Immature natural killer cell (primary cell): ENCODE measurements at regions not wholly inside any gene's neighbourhood (a gene's known extent, or its start where the extent isn't known, plus 50 kb on each side); places are given as distances from the start of the nearest gene placed in this dataset.
A peak's percentile ranks its signal among the peaks of the same experiment; 100 is the strongest.
"Not testable (repeated sequence)": the region's sequence is repeated elsewhere in the genome, so short reads cannot be mapped to it uniquely, and the experiment has no call there.

Experiments
- DNase-seq, 3 donors: peaks; one replicate each; pipeline ENCODE4 v3.0.0; 2022; ENCODE audit warnings: mixed read lengths in 1 of 3
- H3K27ac Mint-ChIP-seq, 6 donors: one replicate each; pipeline ENCODE4 v1.8.0; 2020; ENCODE audit warnings: mixed read lengths in 6 of 6, mild to moderate bottlenecking in 5 of 6, inconsistent platforms in 4 of 6, moderate library complexity in 3 of 6
- H3K27me3 Mint-ChIP-seq, 3 donors: one replicate each; pipeline ENCODE4 v1.8.0; 2020 to 2021; ENCODE audit warnings: low read depth in 3 of 3, mild to moderate bottlenecking in 3 of 3, mixed read lengths in 3 of 3, moderate library complexity in 3 of 3, inconsistent platforms in 1 of 3
- H3K36me3 Mint-ChIP-seq, 3 donors: one replicate each; pipeline ENCODE4 v1.8.0; 2020; ENCODE audit warnings: mixed read lengths in 3 of 3, inconsistent platforms in 2 of 3, mild to moderate bottlenecking in 2 of 3
- H3K4me1 Mint-ChIP-seq, 2 donors: one replicate each; pipeline ENCODE4 v1.8.0; 2020; ENCODE audit warnings: inconsistent platforms in 2 of 2, mild to moderate bottlenecking in 2 of 2, mixed read lengths in 2 of 2, moderate library complexity in 1 of 2
- H3K4me3 Mint-ChIP-seq, 5 donors: one replicate each; pipeline ENCODE4 v1.8.0; 2020; ENCODE audit warnings: mild to moderate bottlenecking in 5 of 5, mixed read lengths in 5 of 5, inconsistent platforms in 3 of 5, moderate library complexity in 3 of 5
- H3K9me3 Mint-ChIP-seq, 6 donors: one replicate each; pipeline ENCODE4 v1.8.0; 2020; ENCODE audit warnings: mild to moderate bottlenecking in 6 of 6, mixed read lengths in 6 of 6, inconsistent platforms in 4 of 6, moderate library complexity in 3 of 6

- Mint-ChIP-seq H3K4me3 (no peak overlapping the region), H3K9me3 (no peaks in the 10 kb centered on the region), H3K4me1 (no peaks in the 10 kb centered on the region), H3K36me3 (no peaks in the 10 kb centered on the region), H3K27ac (no peak overlapping the region), H3K27me3 (peaks cover 2 to 5% (median 4%) of the 10 kb centered on the region in 3 donors)
- no peak for DNase-seq
Observed at GRCh38 chr7:155237297-155237696, 60.4 kb upstream of the INSIG1 start.

- Mint-ChIP-seq H3K36me3 (no peaks in the 10 kb centered on the region), H3K4me1 (no peaks in the 10 kb centered on the region), H3K27ac (no peak overlapping the region), H3K4me3 (no peak overlapping the region), H3K27me3 (peaks cover 4 to 5% (median 4%) of the 10 kb centered on the region in 3 donors), H3K9me3 (no peaks in the 10 kb centered on the region)
- no peak for DNase-seq
Observed at GRCh38 chr7:155237730-155238129, 59.9 kb upstream of the INSIG1 start.

GRCh38 chr7:155239431-155240087, 58.1 kb upstream of the INSIG1 start:
- not testable (repeated sequence) for H3K4me3 Mint-ChIP-seq, H3K9me3 Mint-ChIP-seq, H3K4me1 Mint-ChIP-seq, H3K36me3 Mint-ChIP-seq, DNase-seq
- peak overlapping the region in 1 of 6 donors; percentile 24 for H3K27ac Mint-ChIP-seq
- H3K27me3 Mint-ChIP-seq: peaks cover 2 to 10% (median 4%) of the 10 kb centered on the region in 3 donors

GRCh38 chr7:155244675-155245074, 53.0 kb upstream of the INSIG1 start:
- Mint-ChIP-seq H3K4me1 (no peaks in the 10 kb centered on the region), H3K27me3 (peaks cover 2 to 11% (median 6%) of the 10 kb centered on the region in 3 donors), H3K4me3 (no peak overlapping the region), H3K9me3 (no peaks in the 10 kb centered on the region), H3K36me3 (no peaks in the 10 kb centered on the region), H3K27ac (no peak overlapping the region)
- DNase-seq: no peak

GRCh38 chr7:155247479-155248365, 50.0 kb upstream of the INSIG1 start:
- Mint-ChIP-seq H3K4me1 (no peaks in the 10 kb centered on the region), H3K27me3 (peaks cover 2 to 14% (median 6%) of the 10 kb centered on the region in 3 donors), H3K27ac (no peak overlapping the region), H3K36me3 (no peaks in the 10 kb centered on the region), H3K9me3 (no peaks in the 10 kb centered on the region), H3K4me3 (no peak overlapping the region)
- DNase-seq: no peak
